H9 (cell line): ENCODE measurements at regions not wholly inside any gene's neighbourhood (a gene's known extent, or its start where the extent isn't known, plus 50 kb on each side); places are given as distances from the start of the nearest gene placed in this dataset.

Source experiments
- DNase-seq: peaks from one replicate; pipeline ENCODE4 v3.0.0-alpha.2; 2017
- H2AFZ ChIP-seq: one replicate; pipeline ENCODE4 v1.6.1; 2013; ENCODE audit warnings: mild to moderate bottlenecking, low read length, control low read depth, moderate library complexity
- H2AK5ac ChIP-seq: 2 replicates; pipeline ENCODE4 v1.6.1; 2013; ENCODE audit warnings: low read length, control low read depth, mixed read lengths; ENCODE audit not compliant: insufficient read length
- H2BK120ac ChIP-seq: one replicate; pipeline ENCODE4 v1.6.1; 2013; ENCODE audit warnings: low read depth, mild to moderate bottlenecking, low read length, control low read depth, inconsistent platforms; ENCODE audit not compliant: poor library complexity, severe bottlenecking
- H2BK12ac ChIP-seq: 2 replicates; pipeline ENCODE4 v1.6.1; 2013; ENCODE audit warnings: low read length, control low read depth, mixed read lengths, low read depth; ENCODE audit not compliant: insufficient read length
- H2BK15ac ChIP-seq: 2 replicates; pipeline ENCODE4 v1.6.1; 2013; ENCODE audit warnings: low read depth, low read length, control low read depth
- H2BK20ac ChIP-seq: one replicate; pipeline ENCODE4 v1.6.1; 2013; ENCODE audit warnings: low read depth, mild to moderate bottlenecking, low read length, control low read depth, inconsistent platforms; ENCODE audit not compliant: poor library complexity, severe bottlenecking
- H2BK5ac ChIP-seq: 2 replicates; pipeline ENCODE4 v1.6.1; 2013; ENCODE audit warnings: low read length, control low read depth, mixed read lengths; ENCODE audit not compliant: insufficient read length
- H3K14ac ChIP-seq: 2 replicates; pipeline ENCODE4 v1.6.1; 2013; ENCODE audit warnings: low read length, control low read depth; ENCODE audit not compliant: insufficient read depth
- H3K18ac ChIP-seq: 2 replicates; pipeline ENCODE4 v1.6.1; 2013; ENCODE audit warnings: low read depth, mild to moderate bottlenecking, mixed read lengths, low read length, control low read depth; ENCODE audit not compliant: insufficient read length
- H3K23ac ChIP-seq: 2 replicates; pipeline ENCODE4 v1.6.1; 2013; ENCODE audit warnings: low read length, control low read depth, mixed read lengths, low read depth; ENCODE audit not compliant: insufficient read length
- H3K23me2 ChIP-seq: 2 replicates; pipeline ENCODE4 v1.6.1; 2013; ENCODE audit warnings: low read depth, mild to moderate bottlenecking, mixed read lengths, low read length, control low read depth; ENCODE audit not compliant: insufficient read length, poor library complexity, severe bottlenecking
- H3K27ac ChIP-seq: 2 replicates; pipeline ENCODE4 v1.5.1; 2013; ENCODE audit warnings: low read length, control low read depth, mixed read lengths, low read depth; ENCODE audit not compliant: insufficient read length
- H3K27me3 ChIP-seq: 2 replicates; pipeline ENCODE4 v1.6.1; 2013; ENCODE audit warnings: low read length, control low read depth, inconsistent platforms; ENCODE audit not compliant: insufficient read depth
- H3K4ac ChIP-seq: 2 replicates; pipeline ENCODE4 v1.6.1; 2013; ENCODE audit warnings: low read depth, mild to moderate bottlenecking, control low read depth, inconsistent platforms, low read length, moderate library complexity
- H3K4me1 ChIP-seq: 2 replicates; pipeline ENCODE4 v1.6.1; 2013; ENCODE audit warnings: low read length, control low read depth, inconsistent platforms; ENCODE audit not compliant: insufficient read depth
- H3K4me2 ChIP-seq: 2 replicates; pipeline ENCODE4 v1.6.1; 2013; ENCODE audit warnings: low read length, control low read depth, mixed read lengths; ENCODE audit not compliant: insufficient read length, insufficient read depth
- H3K56ac ChIP-seq: 2 replicates; pipeline ENCODE4 v1.6.1; 2013; ENCODE audit warnings: low read depth, mild to moderate bottlenecking, mixed read lengths, low read length, control low read depth; ENCODE audit not compliant: insufficient read length
- H3K79me1 ChIP-seq: 2 replicates; pipeline ENCODE4 v1.6.1; 2013; ENCODE audit warnings: low read depth, mild to moderate bottlenecking, moderate library complexity, low read length, control low read depth, inconsistent platforms; ENCODE audit not compliant: insufficient read depth, poor library complexity, severe bottlenecking
- H3K79me2 ChIP-seq: 2 replicates; pipeline ENCODE4 v1.6.1; 2013; ENCODE audit warnings: low read length, control low read depth, inconsistent platforms; ENCODE audit not compliant: insufficient read depth
- H3K9ac ChIP-seq: 2 replicates; pipeline ENCODE4 v1.6.1; 2013; ENCODE audit warnings: low read length, control low read depth, mixed read lengths; ENCODE audit not compliant: insufficient read length; ENCODE audit errors: extremely low read depth
- H3K9me3 ChIP-seq: one replicate; pipeline ENCODE4 v1.6.1; 2013; ENCODE audit warnings: low read depth, low read length, inconsistent platforms; ENCODE audit not compliant: control insufficient read depth
- H3T11ph ChIP-seq: one replicate; pipeline ENCODE4 v1.6.1; 2013; ENCODE audit warnings: mild to moderate bottlenecking, low read length, control low read depth, inconsistent platforms
- H4K20me1 ChIP-seq: one replicate; pipeline ENCODE4 v1.6.1; 2013; ENCODE audit not compliant: control insufficient read depth, insufficient read length, insufficient read depth
- H4K5ac ChIP-seq: 2 replicates; pipeline ENCODE4 v1.6.1; 2013; ENCODE audit warnings: low read depth, mild to moderate bottlenecking, mixed read lengths, low read length, control low read depth; ENCODE audit not compliant: insufficient read length
- H4K8ac ChIP-seq: replicated peaks from 2 replicates; pipeline ENCODE4 v1.6.1; 2013; ENCODE audit warnings: low read length, control low read depth, mixed read lengths, low read depth; ENCODE audit not compliant: insufficient read length
- H4K91ac ChIP-seq: 2 replicates; pipeline ENCODE4 v1.6.1; 2013; ENCODE audit warnings: low read depth, mild to moderate bottlenecking, moderate library complexity, mixed read lengths, low read length, control low read depth; ENCODE audit not compliant: insufficient read length
- H3K27ac Mint-ChIP-seq, 3 experiments: 2 replicates in 2 of 3; 3 replicates in 1 of 3; pipeline ENCODE4 v1.8.0; 2020 to 2021; ENCODE audit warnings: mixed read lengths in 3 of 3, mild to moderate bottlenecking in 1 of 3, moderate library complexity in 1 of 3
- H3K27me3 Mint-ChIP-seq: 2 replicates; pipeline ENCODE4 v1.8.0; 2021; ENCODE audit warnings: low read depth, mild to moderate bottlenecking, moderate library complexity, mixed read lengths
- H3K36me3 Mint-ChIP-seq, 3 experiments: 2 replicates in 2 of 3; 3 replicates in 1 of 3; pipeline ENCODE4 v1.8.0; 2020 to 2021; ENCODE audit warnings: low read depth in 3 of 3, mixed read lengths in 3 of 3; ENCODE audit not compliant: insufficient read depth in 1 of 3
- H3K4me1 Mint-ChIP-seq, 2 experiments: 2 replicates each; pipeline ENCODE4 v1.8.0; 2020; ENCODE audit warnings: mixed read lengths in 2 of 2
- H3K4me3 Mint-ChIP-seq, 2 experiments: 2 replicates in 1 of 2; 3 replicates in 1 of 2; pipeline ENCODE4 v1.8.0; 2020 to 2021; ENCODE audit warnings: mild to moderate bottlenecking in 2 of 2, mixed read lengths in 2 of 2, moderate library complexity in 1 of 2
- H3K9me3 Mint-ChIP-seq, 2 experiments: 2 replicates in 1 of 2; 3 replicates in 1 of 2; pipeline ENCODE4 v1.8.0; 2020; ENCODE audit warnings: mild to moderate bottlenecking in 2 of 2, mixed read lengths in 2 of 2, moderate library complexity in 1 of 2
- CTCF ChIP-seq: fragments of 200-600 bp; sonication (generic); conservative IDR thresholded peaks from 3 replicates; pipeline ENCODE4 v1.8.0; 2021; ENCODE audit warnings: antibody characterized with exemption, mild to moderate bottlenecking
- WGBS: extraction: QIAGEN DNeasy Blood & Tissue Kit; methylation state at CpG from one replicate; pipeline ENCODE4 v1.1.7; 2013; ENCODE audit warnings: missing lambda C conversion rate, low lambda C conversion rate, mixed read lengths; ENCODE audit not compliant: insufficient read length; ENCODE audit errors: extremely low coverage; 5-methylcytosine and 5-hydroxymethylcytosine counted together

- no peak overlapping the region for H4K8ac ChIP-seq
- H3K4ac ChIP-seq: no peak overlapping the region
- no peak overlapping the region for H3K23ac ChIP-seq
- no peak overlapping the region for H3K56ac ChIP-seq
- Mint-ChIP-seq H3K4me1 (peaks cover under 1 to 2% of the 10 kb centered on the region in 2 experiments; a peak in 2 of 4 replicates), H3K4me3 (no peak overlapping the region), H3K9me3 (peaks cover 4 to 8% of the 10 kb centered on the region in 2 experiments; a peak in 3 of 5 replicates), H3K36me3 (peaks cover 0 to 7% (median 0%) of the 10 kb centered on the region in 3 experiments; a peak in 3 of 7 replicates), H3K27me3 (no peaks in the 10 kb centered on the region), H3K27ac (no peak overlapping the region)
- H3K79me1 ChIP-seq: no peaks in the 10 kb centered on the region
- H3K9me3 ChIP-seq: no peaks in the 10 kb centered on the region
- no peaks in the 10 kb centered on the region for H3K23me2 ChIP-seq
- H3K9ac ChIP-seq: no peak overlapping the region
- H3K18ac ChIP-seq: no peak overlapping the region
- H4K91ac ChIP-seq: no peak overlapping the region
- no peaks in the 10 kb centered on the region for H4K20me1 ChIP-seq
- WGBS: no CpG with 5 or more reads among the region's 2 CpGs
- no peak overlapping the region for H3K14ac ChIP-seq
- H2BK120ac ChIP-seq: no peak overlapping the region
- H3T11ph ChIP-seq: no peak overlapping the region
- no peak overlapping the region for H2BK12ac ChIP-seq
- no peak overlapping the region for H2BK20ac ChIP-seq
- H2BK5ac ChIP-seq: no peak overlapping the region
- no peaks in the 10 kb centered on the region for H3K27me3 ChIP-seq
- no peak for TF ChIP-seq CTCF
- no peaks in the 10 kb centered on the region for H3K79me2 ChIP-seq
- no peak overlapping the region for H2AFZ ChIP-seq
- no peak overlapping the region for H3K4me2 ChIP-seq
- no peak for DNase-seq
- no peaks in the 10 kb centered on the region; the same call in 1 of the 2 replicates for H3K4me1 ChIP-seq
- no peak overlapping the region for H3K27ac ChIP-seq
- no peak overlapping the region for H4K5ac ChIP-seq
- H2BK15ac ChIP-seq: no peak overlapping the region
- H2AK5ac ChIP-seq: no peak overlapping the region
These were observed 240.0 kb upstream of the GALNTL6 start for GRCh38 chr4:171573181-171573580.
